H9 (cell line): ENCODE measurements at regions not wholly inside any gene's neighbourhood (a gene's known extent, or its start where the extent isn't known, plus 50 kb on each side); places are given as distances from the start of the nearest gene placed in this dataset.

ENCODE experiments used
- DNase-seq: peaks from one replicate; pipeline ENCODE4 v3.0.0-alpha.2; 2017
- H2AFZ ChIP-seq: one replicate; pipeline ENCODE4 v1.6.1; 2013; ENCODE audit warnings: mild to moderate bottlenecking, low read length, control low read depth, moderate library complexity
- H2AK5ac ChIP-seq: 2 replicates; pipeline ENCODE4 v1.6.1; 2013; ENCODE audit warnings: low read length, control low read depth, mixed read lengths; ENCODE audit not compliant: insufficient read length
- H2BK120ac ChIP-seq: one replicate; pipeline ENCODE4 v1.6.1; 2013; ENCODE audit warnings: low read depth, mild to moderate bottlenecking, low read length, control low read depth, inconsistent platforms; ENCODE audit not compliant: poor library complexity, severe bottlenecking
- H2BK12ac ChIP-seq: 2 replicates; pipeline ENCODE4 v1.6.1; 2013; ENCODE audit warnings: low read length, control low read depth, mixed read lengths, low read depth; ENCODE audit not compliant: insufficient read length
- H2BK15ac ChIP-seq: 2 replicates; pipeline ENCODE4 v1.6.1; 2013; ENCODE audit warnings: low read depth, low read length, control low read depth
- H2BK20ac ChIP-seq: one replicate; pipeline ENCODE4 v1.6.1; 2013; ENCODE audit warnings: low read depth, mild to moderate bottlenecking, low read length, control low read depth, inconsistent platforms; ENCODE audit not compliant: poor library complexity, severe bottlenecking
- H2BK5ac ChIP-seq: 2 replicates; pipeline ENCODE4 v1.6.1; 2013; ENCODE audit warnings: low read length, control low read depth, mixed read lengths; ENCODE audit not compliant: insufficient read length
- H3K14ac ChIP-seq: 2 replicates; pipeline ENCODE4 v1.6.1; 2013; ENCODE audit warnings: low read length, control low read depth; ENCODE audit not compliant: insufficient read depth
- H3K18ac ChIP-seq: 2 replicates; pipeline ENCODE4 v1.6.1; 2013; ENCODE audit warnings: low read depth, mild to moderate bottlenecking, mixed read lengths, low read length, control low read depth; ENCODE audit not compliant: insufficient read length
- H3K23ac ChIP-seq: 2 replicates; pipeline ENCODE4 v1.6.1; 2013; ENCODE audit warnings: low read length, control low read depth, mixed read lengths, low read depth; ENCODE audit not compliant: insufficient read length
- H3K23me2 ChIP-seq: 2 replicates; pipeline ENCODE4 v1.6.1; 2013; ENCODE audit warnings: low read depth, mild to moderate bottlenecking, mixed read lengths, low read length, control low read depth; ENCODE audit not compliant: insufficient read length, poor library complexity, severe bottlenecking
- H3K27ac ChIP-seq: 2 replicates; pipeline ENCODE4 v1.5.1; 2013; ENCODE audit warnings: low read length, control low read depth, mixed read lengths, low read depth; ENCODE audit not compliant: insufficient read length
- H3K27me3 ChIP-seq: 2 replicates; pipeline ENCODE4 v1.6.1; 2013; ENCODE audit warnings: low read length, control low read depth, inconsistent platforms; ENCODE audit not compliant: insufficient read depth
- H3K4ac ChIP-seq: 2 replicates; pipeline ENCODE4 v1.6.1; 2013; ENCODE audit warnings: low read depth, mild to moderate bottlenecking, control low read depth, inconsistent platforms, low read length, moderate library complexity
- H3K4me1 ChIP-seq: 2 replicates; pipeline ENCODE4 v1.6.1; 2013; ENCODE audit warnings: low read length, control low read depth, inconsistent platforms; ENCODE audit not compliant: insufficient read depth
- H3K4me2 ChIP-seq: 2 replicates; pipeline ENCODE4 v1.6.1; 2013; ENCODE audit warnings: low read length, control low read depth, mixed read lengths; ENCODE audit not compliant: insufficient read length, insufficient read depth
- H3K56ac ChIP-seq: 2 replicates; pipeline ENCODE4 v1.6.1; 2013; ENCODE audit warnings: low read depth, mild to moderate bottlenecking, mixed read lengths, low read length, control low read depth; ENCODE audit not compliant: insufficient read length
- H3K79me1 ChIP-seq: 2 replicates; pipeline ENCODE4 v1.6.1; 2013; ENCODE audit warnings: low read depth, mild to moderate bottlenecking, moderate library complexity, low read length, control low read depth, inconsistent platforms; ENCODE audit not compliant: insufficient read depth, poor library complexity, severe bottlenecking
- H3K79me2 ChIP-seq: 2 replicates; pipeline ENCODE4 v1.6.1; 2013; ENCODE audit warnings: low read length, control low read depth, inconsistent platforms; ENCODE audit not compliant: insufficient read depth
- H3K9ac ChIP-seq: 2 replicates; pipeline ENCODE4 v1.6.1; 2013; ENCODE audit warnings: low read length, control low read depth, mixed read lengths; ENCODE audit not compliant: insufficient read length; ENCODE audit errors: extremely low read depth
- H3K9me3 ChIP-seq: one replicate; pipeline ENCODE4 v1.6.1; 2013; ENCODE audit warnings: low read depth, low read length, inconsistent platforms; ENCODE audit not compliant: control insufficient read depth
- H3T11ph ChIP-seq: one replicate; pipeline ENCODE4 v1.6.1; 2013; ENCODE audit warnings: mild to moderate bottlenecking, low read length, control low read depth, inconsistent platforms
- H4K20me1 ChIP-seq: one replicate; pipeline ENCODE4 v1.6.1; 2013; ENCODE audit not compliant: control insufficient read depth, insufficient read length, insufficient read depth
- H4K5ac ChIP-seq: 2 replicates; pipeline ENCODE4 v1.6.1; 2013; ENCODE audit warnings: low read depth, mild to moderate bottlenecking, mixed read lengths, low read length, control low read depth; ENCODE audit not compliant: insufficient read length
- H4K8ac ChIP-seq: replicated peaks from 2 replicates; pipeline ENCODE4 v1.6.1; 2013; ENCODE audit warnings: low read length, control low read depth, mixed read lengths, low read depth; ENCODE audit not compliant: insufficient read length
- H4K91ac ChIP-seq: 2 replicates; pipeline ENCODE4 v1.6.1; 2013; ENCODE audit warnings: low read depth, mild to moderate bottlenecking, moderate library complexity, mixed read lengths, low read length, control low read depth; ENCODE audit not compliant: insufficient read length
- H3K27ac Mint-ChIP-seq, 3 experiments: 2 replicates in 2 of 3; 3 replicates in 1 of 3; pipeline ENCODE4 v1.8.0; 2020 to 2021; ENCODE audit warnings: mixed read lengths in 3 of 3, mild to moderate bottlenecking in 1 of 3, moderate library complexity in 1 of 3
- H3K27me3 Mint-ChIP-seq: 2 replicates; pipeline ENCODE4 v1.8.0; 2021; ENCODE audit warnings: low read depth, mild to moderate bottlenecking, moderate library complexity, mixed read lengths
- H3K36me3 Mint-ChIP-seq, 3 experiments: 2 replicates in 2 of 3; 3 replicates in 1 of 3; pipeline ENCODE4 v1.8.0; 2020 to 2021; ENCODE audit warnings: low read depth in 3 of 3, mixed read lengths in 3 of 3; ENCODE audit not compliant: insufficient read depth in 1 of 3
- H3K4me1 Mint-ChIP-seq, 2 experiments: 2 replicates each; pipeline ENCODE4 v1.8.0; 2020; ENCODE audit warnings: mixed read lengths in 2 of 2
- H3K4me3 Mint-ChIP-seq, 2 experiments: 2 replicates in 1 of 2; 3 replicates in 1 of 2; pipeline ENCODE4 v1.8.0; 2020 to 2021; ENCODE audit warnings: mild to moderate bottlenecking in 2 of 2, mixed read lengths in 2 of 2, moderate library complexity in 1 of 2
- H3K9me3 Mint-ChIP-seq, 2 experiments: 2 replicates in 1 of 2; 3 replicates in 1 of 2; pipeline ENCODE4 v1.8.0; 2020; ENCODE audit warnings: mild to moderate bottlenecking in 2 of 2, mixed read lengths in 2 of 2, moderate library complexity in 1 of 2
- WGBS: extraction: QIAGEN DNeasy Blood & Tissue Kit; methylation state at CpG from one replicate; pipeline ENCODE4 v1.1.7; 2013; ENCODE audit warnings: missing lambda C conversion rate, low lambda C conversion rate, mixed read lengths; ENCODE audit not compliant: insufficient read length; ENCODE audit errors: extremely low coverage; 5-methylcytosine and 5-hydroxymethylcytosine counted together
- TF ChIP-seq, protein P1 (sequence below): fragments of 200-600 bp; sonication (generic); conservative IDR thresholded peaks from 3 replicates; pipeline ENCODE4 v1.8.0; 2021; ENCODE audit warnings: antibody characterized with exemption, mild to moderate bottlenecking

GRCh38 chr7:68642727-68643126 is 955.5 kb upstream of the AUTS2 start:
- Histone ChIP-seq H3K79me1 (no peaks in the 10 kb centered on the region), H2BK5ac (no peak overlapping the region), H4K5ac (no peak overlapping the region), H3K9ac (no peak overlapping the region), H2BK12ac (no peak overlapping the region), H3K18ac (no peak overlapping the region), H3K79me2 (no peaks in the 10 kb centered on the region), H2AFZ (no peak overlapping the region), H2BK120ac (no peak overlapping the region), H3K4ac (no peak overlapping the region), H3T11ph (no peak overlapping the region), H3K27ac (no peak overlapping the region), H2BK20ac (no peak overlapping the region), H3K23ac (no peak overlapping the region), H2BK15ac (no peak overlapping the region), H4K8ac (no peak overlapping the region), H3K56ac (no peak overlapping the region), H3K14ac (no peak overlapping the region), H3K4me1 (no peaks in the 10 kb centered on the region), H4K20me1 (no peaks in the 10 kb centered on the region), H3K23me2 (no peaks in the 10 kb centered on the region), H3K4me2 (no peak overlapping the region), H4K91ac (no peak overlapping the region), H3K9me3 (no peaks in the 10 kb centered on the region), H2AK5ac (no peak overlapping the region), H3K27me3 (no peaks in the 10 kb centered on the region; the same call in 1 of the 2 replicates)
- 0 out of 4 replicates have a peak, but pooled peaks cover 0 to 2% of the 10 kb centered on the region in 2 experiments for H3K4me1 Mint-ChIP-seq
- no peak for DNase-seq
- H3K27ac Mint-ChIP-seq: no peak overlapping the region
- no peak overlapping the region for H3K4me3 Mint-ChIP-seq
- H3K9me3 Mint-ChIP-seq: peaks cover 6 to 11% of the 10 kb centered on the region in 2 experiments
- WGBS: no CpG with 5 or more reads among the region's 3 CpGs
- TF ChIP-seq, protein P1, sequence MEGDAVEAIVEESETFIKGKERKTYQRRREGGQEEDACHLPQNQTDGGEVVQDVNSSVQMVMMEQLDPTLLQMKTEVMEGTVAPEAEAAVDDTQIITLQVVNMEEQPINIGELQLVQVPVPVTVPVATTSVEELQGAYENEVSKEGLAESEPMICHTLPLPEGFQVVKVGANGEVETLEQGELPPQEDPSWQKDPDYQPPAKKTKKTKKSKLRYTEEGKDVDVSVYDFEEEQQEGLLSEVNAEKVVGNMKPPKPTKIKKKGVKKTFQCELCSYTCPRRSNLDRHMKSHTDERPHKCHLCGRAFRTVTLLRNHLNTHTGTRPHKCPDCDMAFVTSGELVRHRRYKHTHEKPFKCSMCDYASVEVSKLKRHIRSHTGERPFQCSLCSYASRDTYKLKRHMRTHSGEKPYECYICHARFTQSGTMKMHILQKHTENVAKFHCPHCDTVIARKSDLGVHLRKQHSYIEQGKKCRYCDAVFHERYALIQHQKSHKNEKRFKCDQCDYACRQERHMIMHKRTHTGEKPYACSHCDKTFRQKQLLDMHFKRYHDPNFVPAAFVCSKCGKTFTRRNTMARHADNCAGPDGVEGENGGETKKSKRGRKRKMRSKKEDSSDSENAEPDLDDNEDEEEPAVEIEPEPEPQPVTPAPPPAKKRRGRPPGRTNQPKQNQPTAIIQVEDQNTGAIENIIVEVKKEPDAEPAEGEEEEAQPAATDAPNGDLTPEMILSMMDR: no peak
- H3K36me3 Mint-ChIP-seq: peaks cover 0 to 2% (median 0%) of the 10 kb centered on the region in 3 experiments; a peak in 1 of 7 replicates
- peaks cover 3% of the 10 kb centered on the region; the same call in 1 of the 2 replicates for H3K27me3 Mint-ChIP-seq
